Gastrocnemius medialis (tissue), 4 donors: ENCODE measurements at regions not wholly inside any gene's neighbourhood (a gene's known extent, or its start where the extent isn't known, plus 50 kb on each side); places are given as distances from the start of the nearest gene placed in this dataset.

Source experiments
- CTCF ChIP-seq, 5 experiments: fragments of 450-650 bp in 3 of 5; fragments of 200-600 bp in 2 of 5; sonication (generic) in 2 of 5; IDR thresholded peaks in 4 of 5; conservative IDR thresholded peaks in 1 of 5; 1 replicate in 4 of 5; 2 replicates in 1 of 5; pipeline ENCODE4 v1.5.1; 2016 to 2019; ENCODE audit warnings: antibody characterized with exemption in 5 of 5, mild to moderate bottlenecking in 3 of 5, moderate library complexity in 3 of 5
- POLR2A ChIP-seq, 2 donors: fragments of 450-650 bp; IDR thresholded peaks; one replicate each; pipeline ENCODE4 v1.6.1; 2017; ENCODE audit warnings: antibody characterized with exemption in 2 of 2, mild to moderate bottlenecking in 2 of 2, moderate library complexity in 2 of 2

DNA sequence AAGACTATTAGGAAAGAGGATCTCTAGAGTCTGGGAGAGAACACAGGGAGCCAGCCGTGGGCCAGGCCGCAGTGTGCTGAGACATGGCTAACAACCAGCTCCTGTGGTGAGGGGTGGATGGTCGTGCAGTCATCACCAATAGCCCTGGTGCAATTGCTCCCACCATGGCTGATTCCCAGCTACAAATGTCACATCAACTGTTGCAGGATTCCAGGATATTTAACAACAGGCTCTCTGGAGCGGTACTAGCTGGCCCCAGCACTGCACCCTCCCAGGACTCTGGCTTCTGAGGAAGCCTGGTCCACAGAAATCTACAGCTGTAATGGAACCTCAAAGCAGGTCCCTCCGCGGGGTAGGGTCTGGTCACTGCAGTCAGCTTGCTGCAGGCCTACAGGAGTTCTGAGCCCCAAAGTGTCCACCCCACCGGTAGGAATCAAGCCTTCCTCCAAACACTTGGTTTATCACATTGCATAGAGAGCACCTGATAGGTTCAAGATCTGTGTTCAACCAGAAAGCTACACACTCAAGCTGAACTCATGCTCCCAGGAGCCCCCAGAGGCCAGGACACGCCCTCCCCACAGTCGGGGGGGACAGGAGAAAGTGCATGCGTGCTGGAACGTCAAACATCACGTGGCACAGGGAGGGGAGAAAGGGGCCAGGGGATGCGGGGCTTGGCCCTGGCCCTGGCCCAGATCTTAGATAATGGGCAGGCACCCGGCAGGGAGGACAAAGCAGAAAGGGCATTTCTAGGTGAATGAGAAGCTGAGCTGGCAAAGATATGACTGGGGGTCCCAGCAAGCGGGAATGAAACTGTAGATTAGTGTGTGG is 609.0 kb downstream of the TBC1D22A start:
- TF ChIP-seq POLR2A (IDR thresholded peaks at IDR 0.05), result no peak
- no peak for TF ChIP-seq CTCF (IDR thresholded peaks at IDR 0.05 in 4 of 5, conservative IDR thresholded peaks at IDR 0.05 in 1 of 5)
